NT2/D1 (cell line): ENCODE measurements at regions not wholly inside any gene's neighbourhood (a gene's known extent, or its start where the extent isn't known, plus 50 kb on each side); places are given as distances from the start of the nearest gene placed in this dataset.

Experiments
- DNase-seq: peaks from one replicate; pipeline ENCODE4 v3.0.0-alpha.2; 2011; ENCODE audit warnings: low read depth, low spot score
- H3K27me3 ChIP-seq: 2 replicates; pipeline ENCODE4 v1.6.0; 2011; ENCODE audit warnings: mild to moderate bottlenecking; ENCODE audit not compliant: insufficient read length, insufficient read depth
- H3K36me3 ChIP-seq: 2 replicates; pipeline ENCODE4 v1.6.1; 2011; ENCODE audit warnings: mild to moderate bottlenecking, low read length, mixed read lengths; ENCODE audit not compliant: insufficient read depth, insufficient read length
- H3K4me1 ChIP-seq: 2 replicates; pipeline ENCODE4 v1.5.1; 2011; ENCODE audit not compliant: insufficient read depth, insufficient read length
- H3K4me3 ChIP-seq: 2 replicates; pipeline ENCODE4 v1.5.1; 2011; ENCODE audit warnings: low read depth; ENCODE audit not compliant: insufficient read length
- H3K9ac ChIP-seq: 2 replicates; pipeline ENCODE4 v1.6.0; 2011; ENCODE audit warnings: low read depth; ENCODE audit not compliant: insufficient read length
- H3K9me3 ChIP-seq: 2 replicates; pipeline ENCODE4 v1.5.1; 2011; ENCODE audit warnings: mild to moderate bottlenecking, low read length; ENCODE audit not compliant: insufficient read depth
- SUZ12 ChIP-seq: IDR thresholded peaks from 2 replicates; pipeline ENCODE4 v1.6.1; 2011; ENCODE audit not compliant: insufficient read length, insufficient read depth; ENCODE audit errors: extremely low read depth
- YY1 ChIP-seq: IDR thresholded peaks from 2 replicates; pipeline ENCODE4 v1.6.1; 2011; ENCODE audit not compliant: insufficient read length, insufficient read depth
- ZNF274 ChIP-seq: IDR thresholded peaks from 2 replicates; pipeline ENCODE4 v1.6.1; 2011; ENCODE audit warnings: mild to moderate bottlenecking, low read depth, low read length

- Histone ChIP-seq H3K9me3 (no peaks in the 10 kb centered on the region), H3K27me3 (no peaks in the 10 kb centered on the region), H3K4me3 (no peak overlapping the region), H3K9ac (no peak overlapping the region), H3K4me1 (no peaks in the 10 kb centered on the region), H3K36me3 (no peaks in the 10 kb centered on the region)
- TF ChIP-seq ZNF274 (no peak), SUZ12 (no peak), YY1 (no peak)
- DNase-seq, result no peak
These were observed 115.4 kb upstream of the ZNF521 start for GRCh38 chr18:25467226-25467987.

DNA sequence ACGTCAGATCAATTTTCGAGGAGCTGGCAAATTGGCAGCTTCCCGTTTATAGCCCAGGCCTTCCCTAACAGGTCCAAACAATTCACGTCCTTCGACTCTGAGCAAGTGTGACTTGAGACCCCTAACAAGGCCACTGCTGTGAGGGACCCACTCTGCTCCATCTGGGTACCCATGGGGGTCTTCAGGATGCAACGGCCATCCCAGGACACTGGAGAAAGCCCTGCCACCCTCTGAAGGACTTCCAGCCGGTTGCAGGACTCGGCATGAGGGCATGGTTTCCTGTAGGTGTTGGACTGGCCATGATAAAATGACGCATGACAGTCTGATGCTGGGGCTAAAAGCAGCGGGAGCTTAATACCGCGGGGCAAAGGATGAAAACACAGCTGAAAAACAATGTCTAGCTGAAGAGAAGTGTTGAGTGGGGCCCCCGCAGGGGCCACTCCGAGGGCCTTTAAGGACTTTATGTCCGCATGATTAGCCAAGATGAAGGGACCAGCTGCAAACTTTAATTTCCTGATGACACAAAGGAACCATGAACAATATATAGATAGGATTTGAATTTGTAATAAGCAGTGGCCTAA lies 113.3 kb upstream of the ZNF521 start:
- DNase-seq, result no peak
- H3K36me3 ChIP-seq, result no peaks in the 10 kb centered on the region
- no peak overlapping the region for H3K9ac ChIP-seq
- no peaks in the 10 kb centered on the region for H3K4me1 ChIP-seq
- no peaks in the 10 kb centered on the region for H3K9me3 ChIP-seq
- no peak overlapping the region for H3K4me3 ChIP-seq
- H3K27me3 ChIP-seq, result no peaks in the 10 kb centered on the region
- TF ChIP-seq YY1 (no peak), ZNF274 (no peak), SUZ12 (no peak)

DNA sequence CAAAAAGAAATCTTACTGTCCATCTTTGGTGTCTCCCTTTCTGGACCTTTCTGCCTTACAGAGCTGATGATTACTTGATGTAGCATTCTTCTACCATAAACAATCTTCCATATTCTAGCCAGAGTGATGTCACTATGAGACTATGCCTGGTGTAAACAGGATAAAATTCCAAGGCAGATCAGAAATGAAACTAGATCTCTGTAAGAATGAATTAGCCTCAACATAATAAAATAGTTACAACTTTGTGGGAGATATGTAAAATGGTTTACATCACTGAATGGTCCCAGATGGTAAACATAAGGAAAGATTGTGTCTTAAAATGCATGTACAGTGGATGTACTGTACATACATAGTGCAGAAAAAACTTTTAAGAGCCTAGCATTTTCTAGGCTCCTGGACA lies 112.3 kb upstream of the ZNF521 start:
- no peaks in the 10 kb centered on the region for H3K36me3 ChIP-seq
- H3K9ac ChIP-seq, result no peak overlapping the region
- H3K9me3 ChIP-seq, result no peaks in the 10 kb centered on the region
- TF ChIP-seq YY1 (no peak), ZNF274 (no peak), SUZ12 (no peak)
- no peaks in the 10 kb centered on the region for H3K4me1 ChIP-seq
- no peak overlapping the region for H3K4me3 ChIP-seq
- H3K27me3 ChIP-seq, result no peaks in the 10 kb centered on the region
- no peak for DNase-seq

GRCh38 chr18:25463726-25464125 lies 111.8 kb upstream of the ZNF521 start:
- H3K4me3 ChIP-seq, result no peak overlapping the region
- H3K27me3 ChIP-seq, result no peaks in the 10 kb centered on the region
- H3K9ac ChIP-seq, result no peak overlapping the region
- no peaks in the 10 kb centered on the region for H3K36me3 ChIP-seq
- H3K9me3 ChIP-seq, result no peaks in the 10 kb centered on the region
- H3K4me1 ChIP-seq, result no peaks in the 10 kb centered on the region
- no peak for DNase-seq
- TF ChIP-seq ZNF274 (no peak), YY1 (no peak)

GRCh38 chr18:25459814-25460213 lies 107.8 kb upstream of the ZNF521 start:
- H3K27me3 ChIP-seq, result no peaks in the 10 kb centered on the region
- no peaks in the 10 kb centered on the region for H3K36me3 ChIP-seq
- TF ChIP-seq SUZ12 (no peak), ZNF274 (no peak), YY1 (no peak)
- H3K9me3 ChIP-seq, result no peaks in the 10 kb centered on the region
- no peak overlapping the region for H3K4me3 ChIP-seq
- no peaks in the 10 kb centered on the region for H3K4me1 ChIP-seq
- no peak overlapping the region for H3K9ac ChIP-seq
- DNase-seq, result no peak

- Histone ChIP-seq H3K27me3 (no peaks in the 10 kb centered on the region), H3K9ac (no peak overlapping the region), H3K4me3 (no peak overlapping the region), H3K36me3 (no peaks in the 10 kb centered on the region), H3K4me1 (no peaks in the 10 kb centered on the region), H3K9me3 (no peaks in the 10 kb centered on the region)
- no peak for TF ChIP-seq ZNF274
- TF ChIP-seq YY1, result no peak
- no peak for TF ChIP-seq SUZ12
- no peak for DNase-seq
These were observed 105.6 kb upstream of the ZNF521 start for GRCh38 chr18:25457601-25458000.

DNA sequence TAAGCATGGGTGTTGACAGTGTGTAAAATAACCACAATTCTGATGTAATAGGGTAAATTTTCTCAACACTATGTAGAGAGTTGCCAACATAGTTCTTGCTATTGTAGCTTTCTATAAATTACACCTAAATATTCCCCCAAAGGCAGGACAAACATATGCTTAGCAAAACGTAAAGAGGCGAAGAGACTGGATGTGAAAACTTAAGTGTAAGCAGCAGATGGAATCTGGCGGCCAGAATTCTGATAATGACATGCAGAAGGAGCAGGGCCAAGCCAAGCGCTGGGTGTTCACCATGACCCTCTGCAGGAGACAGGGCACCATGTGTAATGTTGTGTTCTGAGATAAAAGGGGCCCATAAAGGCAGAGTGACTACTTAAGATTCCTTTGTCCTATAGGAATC lies 105.2 kb upstream of the ZNF521 start:
- no peaks in the 10 kb centered on the region for H3K27me3 ChIP-seq
- no peak for TF ChIP-seq YY1
- TF ChIP-seq ZNF274, result no peak
- no peak for TF ChIP-seq SUZ12
- H3K4me3 ChIP-seq, result no peak overlapping the region
- H3K36me3 ChIP-seq, result no peaks in the 10 kb centered on the region
- H3K9me3 ChIP-seq, result no peaks in the 10 kb centered on the region
- H3K9ac ChIP-seq, result no peak overlapping the region
- H3K4me1 ChIP-seq, result no peaks in the 10 kb centered on the region
- no peak for DNase-seq
